NAMALWA (cell line): ENCODE measurements at regions not wholly inside any gene's neighbourhood (a gene's known extent, or its start where the extent isn't known, plus 50 kb on each side); places are given as distances from the start of the nearest gene placed in this dataset.
"Not testable (repeated sequence)": the region's sequence is repeated elsewhere in the genome, so short reads cannot be mapped to it uniquely, and the experiment has no call there.

Experiments
- DNase-seq: peaks from one replicate; pipeline ENCODE4 v3.0.0-alpha.2; 2015; ENCODE audit warnings: low spot score

DNA sequence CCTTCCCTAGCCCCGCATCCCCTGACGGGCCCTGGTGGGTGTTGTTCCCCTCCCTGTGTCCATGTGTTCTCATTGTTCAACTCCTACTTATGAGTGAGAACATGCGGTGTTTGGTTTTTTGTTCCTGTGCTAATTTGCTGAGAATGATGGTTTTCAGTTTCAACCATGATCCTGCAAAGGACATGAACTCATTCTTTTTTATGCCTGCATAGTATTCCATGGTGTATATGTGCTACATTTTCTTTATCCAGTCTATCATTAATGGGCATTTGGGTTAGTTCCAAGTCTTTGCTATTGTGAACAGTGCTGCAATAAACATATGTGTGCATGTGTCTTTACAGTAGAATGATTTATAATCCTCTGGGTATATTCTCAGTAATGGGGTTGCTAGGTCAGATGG lies 65.7 kb upstream of the DCD start:
- DNase-seq, result not testable (repeated sequence)

DNA sequence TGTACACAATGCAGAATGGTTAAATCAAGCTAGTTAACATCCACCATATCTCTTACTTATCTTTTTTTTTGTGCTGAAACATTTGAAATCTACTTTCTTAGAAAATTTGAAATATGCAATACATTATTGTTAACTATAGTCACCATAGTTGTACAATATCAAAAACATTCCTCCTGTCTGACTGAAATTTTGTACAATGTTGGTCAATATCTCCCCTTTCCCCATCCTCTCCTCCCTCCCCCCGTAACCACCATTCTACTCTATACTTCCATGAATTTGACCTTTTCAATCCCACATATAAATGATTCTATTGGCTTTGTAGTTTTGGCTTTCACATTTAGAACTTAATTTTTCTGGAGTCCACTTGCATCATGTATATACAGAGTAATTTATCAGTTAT lies 63.5 kb upstream of the DCD start:
- DNase-seq, result no peak

DNA sequence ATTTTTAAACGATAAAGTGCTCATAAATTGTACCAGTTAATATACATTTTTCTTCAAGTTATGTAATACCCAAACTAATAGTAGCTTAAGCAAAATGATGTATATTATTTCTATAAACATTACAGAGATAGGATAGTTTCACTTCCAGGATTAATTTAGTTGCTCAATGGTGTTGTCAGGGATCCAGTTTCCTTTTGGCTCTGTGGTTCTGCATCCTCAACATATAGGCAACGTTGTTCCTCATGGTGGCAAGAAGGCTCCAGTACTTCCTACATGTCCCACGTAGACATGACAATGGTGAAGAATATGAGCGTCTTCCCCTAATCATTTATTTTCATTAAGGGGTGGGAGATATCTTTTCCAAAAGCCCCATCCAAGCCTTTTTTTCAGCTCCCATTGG lies 60.7 kb upstream of the DCD start:
- DNase-seq, result no peak

- DNase-seq, result no peak
These were observed 56.0 kb upstream of the DCD start for GRCh38 chr12:54704202-54704601.

DNA sequence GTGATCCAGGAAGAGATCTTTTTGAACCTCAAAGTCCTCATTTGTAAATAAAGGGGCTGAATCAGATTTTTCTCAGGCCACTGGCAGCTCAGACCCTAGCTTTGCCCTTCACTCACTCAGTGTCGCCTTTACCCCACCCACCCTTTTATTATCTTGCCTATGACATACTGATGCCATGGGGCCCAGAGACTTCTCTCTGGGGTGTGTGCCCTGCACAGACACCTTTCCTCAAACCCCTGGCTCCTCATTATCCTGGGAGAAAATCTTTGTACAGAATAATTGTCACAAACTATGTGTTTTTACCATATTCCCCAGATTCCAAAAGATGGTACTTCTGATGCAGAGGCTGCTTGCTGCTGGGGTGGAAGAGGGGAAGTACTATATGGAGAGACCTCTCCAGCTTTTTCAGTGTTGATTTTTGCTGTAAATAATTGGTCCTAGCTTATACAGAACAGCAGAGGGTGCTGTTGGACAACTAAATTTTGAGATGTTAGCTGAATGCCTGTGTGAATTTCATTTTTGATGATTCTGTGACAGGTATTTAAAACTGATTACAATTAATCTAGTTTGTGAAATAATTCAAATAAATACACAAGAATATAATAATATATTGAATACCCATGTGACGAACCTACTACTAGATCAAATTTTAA lies 53.9 kb upstream of the DCD start:
- peak; percentile 80 for DNase-seq

GRCh38 chr12:54700849-54701248 lies 52.7 kb upstream of the DCD start:
- no peak for DNase-seq

- no peak for DNase-seq
These were observed 52.1 kb upstream of the DCD start for GRCh38 chr12:54700301-54700700.
